A673 (cell line): ENCODE measurements at regions not wholly inside any gene's neighbourhood (a gene's known extent, or its start where the extent isn't known, plus 50 kb on each side); places are given as distances from the start of the nearest gene placed in this dataset.

Experiments
- BruUV-seq: library from RNA; stranded (reverse); fragments of 400-500 nt; replicated peaks from 2 replicates; lab custom pipeline; 2021; lab: Mats Ljungman, UMichigan
- CTCF ChIA-PET: fragments of 300-600 bp; sonication (Branson Sonifier 250); formaldehyde crosslinking; loops from one replicate; lab custom pipeline; 2022; ENCODE audit warnings: antibody characterized with exemption; lab: Charles Lee
- POLR2A ChIA-PET: fragments of 300-600 bp; sonication (Branson Sonifier 250); formaldehyde crosslinking; loops from one replicate; lab custom pipeline; 2022; ENCODE audit warnings: antibody characterized with exemption; ENCODE audit not compliant: low non-redundant PET; lab: Charles Lee
- DNase-seq: peaks from one replicate; pipeline ENCODE4 v3.0.0-alpha.2; 2015; ENCODE audit warnings: low spot score
- H3K27ac ChIP-seq: fragments of 200-600 bp; sonication (generic); 2 replicates; pipeline ENCODE4 v1.5.1; 2016; ENCODE audit warnings: mixed run types, low read depth, mild to moderate bottlenecking, mixed read lengths, antibody characterized with exemption, low read length; ENCODE audit not compliant: poor library complexity, severe bottlenecking
- H3K27me3 ChIP-seq: fragments of 200-600 bp; sonication (generic); replicated peaks from 2 replicates; pipeline ENCODE4 v1.6.1; 2017; ENCODE audit warnings: mixed run types, low read depth, mild to moderate bottlenecking, mixed read lengths, antibody characterized with exemption, low read length; ENCODE audit not compliant: insufficient read depth, poor library complexity
- H3K36me3 ChIP-seq: fragments of 200-600 bp; sonication (generic); 2 replicates; pipeline ENCODE4 v1.6.1; 2016; ENCODE audit warnings: mixed run types, mild to moderate bottlenecking, mixed read lengths, antibody characterized with exemption, low read length; ENCODE audit not compliant: insufficient read depth, poor library complexity, severe bottlenecking
- H3K4me1 ChIP-seq: fragments of 200-600 bp; sonication (generic); 2 replicates; pipeline ENCODE4 v1.6.1; 2017; ENCODE audit warnings: mixed run types, mild to moderate bottlenecking, mixed read lengths, antibody characterized with exemption, low read length; ENCODE audit not compliant: insufficient read depth, poor library complexity, severe bottlenecking
- H3K4me3 ChIP-seq: fragments of 200-600 bp; sonication (generic); 2 replicates; pipeline ENCODE4 v1.5.1; 2016; ENCODE audit warnings: low read depth, mixed run types, mild to moderate bottlenecking, mixed read lengths, low read length; ENCODE audit not compliant: poor library complexity, severe bottlenecking
- H3K9me3 ChIP-seq: fragments of 200-600 bp; sonication (generic); 2 replicates; pipeline ENCODE4 v1.6.1; 2016; ENCODE audit warnings: mixed run types, low read depth, mild to moderate bottlenecking, mixed read lengths, antibody characterized with exemption, low read length; ENCODE audit not compliant: poor library complexity, severe bottlenecking
- CTCF ChIP-seq: fragments of 300-800, 200-600 bp; sonication (generic); conservative IDR thresholded peaks from 2 replicates; pipeline ENCODE4 v1.5.1; 2017; ENCODE audit warnings: low read depth, mild to moderate bottlenecking, antibody characterized with exemption, low read length, moderate library complexity, mixed read lengths
- EZH2 ChIP-seq: fragments of 200-600 bp; sonication (generic); IDR thresholded peaks from 2 replicates; pipeline ENCODE4 v1.6.1; 2017; ENCODE audit warnings: borderline replicate concordance, low read depth, mild to moderate bottlenecking, mixed read lengths, antibody characterized with exemption, low read length; ENCODE audit not compliant: poor library complexity, severe bottlenecking
- intact Hi-C: fragments of 100-400 bp; cut with micrococcal nuclease; formaldehyde crosslinking; loops from one replicate; pipeline ENCODE4 v1.10.0; 2022; ENCODE audit not compliant: unreplicated experiment

GRCh38 chr17:77651988-77652387, 306.5 kb upstream of the TNRC6C start:
- intact Hi-C loops, result no loop called here
- POLR2A ChIA-PET, result no interaction called here
- H3K9me3 ChIP-seq, result no peaks in the 10 kb centered on the region
- no peak overlapping the region for H3K4me3 ChIP-seq
- no peak overlapping the region for H3K27ac ChIP-seq
- TF ChIP-seq EZH2 (no peak), CTCF (no peak)
- no peaks in the 10 kb centered on the region for H3K36me3 ChIP-seq
- no TSS peak for BruUV-seq
- DNase-seq, result no peak
- CTCF ChIA-PET, result no interaction called here
- no peaks in the 10 kb centered on the region for H3K4me1 ChIP-seq
- no peaks in the 10 kb centered on the region for H3K27me3 ChIP-seq

GRCh38 chr17:77654296-77654695, 304.2 kb upstream of the TNRC6C start:
- intact Hi-C loops, result no loop called here
- Histone ChIP-seq H3K4me1 (no peaks in the 10 kb centered on the region), H3K36me3 (no peaks in the 10 kb centered on the region), H3K27me3 (no peaks in the 10 kb centered on the region), H3K9me3 (no peaks in the 10 kb centered on the region), H3K27ac (no peak overlapping the region), H3K4me3 (no peak overlapping the region)
- ChIA-PET CTCF (no interaction called here), POLR2A (interaction anchor here (0.6 kb wide), 1 partner anchor 685 kb away, joined by 11 read pairs; no protein-coding TSS in a partner anchor)
- BruUV-seq, result no TSS peak
- TF ChIP-seq CTCF (no peak), EZH2 (no peak)
- no peak for DNase-seq

- Histone ChIP-seq H3K9me3 (no peaks in the 10 kb centered on the region), H3K4me1 (no peaks in the 10 kb centered on the region), H3K4me3 (no peak overlapping the region), H3K36me3 (no peaks in the 10 kb centered on the region), H3K27me3 (no peaks in the 10 kb centered on the region), H3K27ac (no peak overlapping the region)
- no TSS peak for BruUV-seq
- TF ChIP-seq EZH2 (no peak), CTCF (no peak)
- DNase-seq, result no peak
- ChIA-PET POLR2A (interaction anchor here (0.6 kb wide), 1 partner anchor 685 kb away, joined by 11 read pairs; no protein-coding TSS in a partner anchor), CTCF (no interaction called here)
- intact Hi-C loops, result no loop called here
Observed at GRCh38 chr17:77654850-77655249, 303.7 kb upstream of the TNRC6C start.
